Spleen (tissue), 7 donors: ENCODE measurements at regions not wholly inside any gene's neighbourhood (a gene's known extent, or its start where the extent isn't known, plus 50 kb on each side); places are given as distances from the start of the nearest gene placed in this dataset.

ENCODE experiments used
- POLR2A ChIP-seq, 3 donors: fragments of 450-650 bp; IDR thresholded peaks; one replicate each; pipeline ENCODE4 v1.5.1; 2017; ENCODE audit warnings: antibody characterized with exemption in 3 of 3, mild to moderate bottlenecking in 1 of 3
- POLR2AphosphoS5 ChIP-seq, 3 donors: sonication (generic); formaldehyde crosslinking; IDR thresholded peaks; one replicate each; pipeline ENCODE4 v1.5.1; 2017; ENCODE audit warnings: antibody characterized with exemption in 3 of 3
- TF ChIP-seq, protein P1 (sequence below), 11 experiments: fragments of 200-600 bp in 7 of 11; fragments of 450-650 bp in 4 of 11; sonication (generic) in 4 of 11; IDR thresholded peaks in 8 of 11; conservative IDR thresholded peaks in 3 of 11; 1 replicate in 7 of 11; 2 replicates in 4 of 11; pipeline versions ENCODE4 v1.4.0 to v1.8.0; 2016 to 2021; ENCODE audit warnings: antibody characterized with exemption in 11 of 11, inconsistent platforms in 4 of 11, mild to moderate bottlenecking in 1 of 11
- donor health status: DM: no; HTN: no; CAD: no; lungs with moderate emphysema.
- donor health status: DM: no; HTN: no; CAD: no.
- donor health status: DM: no; HTN: no; CAD: no.

DNA sequence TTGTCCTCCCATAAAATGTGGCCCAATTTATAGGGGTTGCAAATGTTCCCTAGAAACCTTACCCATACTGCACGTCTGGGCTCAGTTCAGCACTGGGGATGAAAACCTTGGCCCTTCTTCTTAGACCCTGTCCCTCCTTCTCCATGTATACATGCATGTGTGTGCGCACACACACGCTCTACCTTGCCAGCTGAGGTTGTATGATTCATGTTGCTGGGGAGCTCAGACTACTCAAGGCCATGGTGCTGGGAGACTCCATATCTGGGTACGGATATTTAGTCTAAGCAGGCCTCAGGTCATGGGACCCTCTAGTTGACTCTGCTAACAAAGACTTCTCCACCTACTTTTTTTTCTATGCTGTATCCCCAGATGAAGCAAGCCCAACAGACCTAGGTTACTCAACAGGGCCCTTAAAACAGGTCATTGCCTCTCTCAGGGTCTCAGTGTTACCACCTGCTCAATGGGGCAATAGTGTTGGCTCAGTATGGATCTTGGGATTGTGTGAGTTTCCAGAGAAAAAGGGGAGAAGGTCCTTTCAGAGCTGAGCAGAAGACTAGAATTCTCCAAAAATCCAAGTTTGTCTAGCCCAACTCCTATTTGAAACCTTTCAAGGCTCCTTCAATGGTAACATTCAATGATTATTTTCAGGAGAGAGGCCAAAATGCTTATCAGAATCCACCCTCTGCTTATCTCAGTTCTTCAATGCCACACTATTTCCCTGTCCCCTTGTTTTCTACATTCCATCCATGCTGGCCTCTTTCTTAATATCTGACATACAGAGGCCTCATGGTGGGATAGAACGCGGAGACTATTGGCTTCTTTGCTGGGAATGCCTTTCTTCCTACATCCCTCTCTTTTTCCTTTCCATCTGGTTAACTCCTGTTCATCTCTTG, 123.6 kb upstream of the PITX1 start:
- TF ChIP-seq, protein P1, sequence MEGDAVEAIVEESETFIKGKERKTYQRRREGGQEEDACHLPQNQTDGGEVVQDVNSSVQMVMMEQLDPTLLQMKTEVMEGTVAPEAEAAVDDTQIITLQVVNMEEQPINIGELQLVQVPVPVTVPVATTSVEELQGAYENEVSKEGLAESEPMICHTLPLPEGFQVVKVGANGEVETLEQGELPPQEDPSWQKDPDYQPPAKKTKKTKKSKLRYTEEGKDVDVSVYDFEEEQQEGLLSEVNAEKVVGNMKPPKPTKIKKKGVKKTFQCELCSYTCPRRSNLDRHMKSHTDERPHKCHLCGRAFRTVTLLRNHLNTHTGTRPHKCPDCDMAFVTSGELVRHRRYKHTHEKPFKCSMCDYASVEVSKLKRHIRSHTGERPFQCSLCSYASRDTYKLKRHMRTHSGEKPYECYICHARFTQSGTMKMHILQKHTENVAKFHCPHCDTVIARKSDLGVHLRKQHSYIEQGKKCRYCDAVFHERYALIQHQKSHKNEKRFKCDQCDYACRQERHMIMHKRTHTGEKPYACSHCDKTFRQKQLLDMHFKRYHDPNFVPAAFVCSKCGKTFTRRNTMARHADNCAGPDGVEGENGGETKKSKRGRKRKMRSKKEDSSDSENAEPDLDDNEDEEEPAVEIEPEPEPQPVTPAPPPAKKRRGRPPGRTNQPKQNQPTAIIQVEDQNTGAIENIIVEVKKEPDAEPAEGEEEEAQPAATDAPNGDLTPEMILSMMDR (IDR thresholded peaks at IDR 0.05 in 8 of 11, conservative IDR thresholded peaks at IDR 0.05 in 3 of 11), result no peak
- TF ChIP-seq POLR2A (IDR thresholded peaks at IDR 0.05) (no peak), POLR2AphosphoS5 (IDR thresholded peaks at IDR 0.05) (no peak)
